Loucy (cell line): ENCODE measurements at regions not wholly inside any gene's neighbourhood (a gene's known extent, or its start where the extent isn't known, plus 50 kb on each side); places are given as distances from the start of the nearest gene placed in this dataset.

Source experiments
- CTCF ChIP-seq: fragments of 200-600 bp; sonication (generic); conservative IDR thresholded peaks from 2 replicates; pipeline ENCODE4 v1.5.1; 2014; ENCODE audit warnings: mild to moderate bottlenecking, antibody characterized with exemption, low read length
- EZH2phosphoT487 ChIP-seq: fragments of 200-600 bp; IDR thresholded peaks from 2 replicates; pipeline ENCODE4 v1.6.1; 2018; ENCODE audit warnings: antibody characterized with exemption, mild to moderate bottlenecking, moderate library complexity, borderline replicate concordance

- TF ChIP-seq CTCF, result no peak
- no peak for TF ChIP-seq EZH2phosphoT487
These were observed 265.1 kb upstream of the MVB12B start for GRCh38 chr9:126061575-126061974.
